BJ (cell line): ENCODE measurements at regions not wholly inside any gene's neighbourhood (a gene's known extent, or its start where the extent isn't known, plus 50 kb on each side); places are given as distances from the start of the nearest gene placed in this dataset.
A peak's percentile ranks its signal among the peaks of the same experiment; 100 is the strongest.

Experiments used
- CTCF ChIA-PET: fragments of 350-600 bp; formaldehyde crosslinking; extraction: SDS; loops from one replicate; lab custom pipeline; 2021; ENCODE audit warnings: antibody characterized with exemption, inconsistent platforms; lab: Yijun Ruan, JAX
- POLR2A ChIA-PET: fragments of 300-600 bp; sonication (Branson Sonifier 250); formaldehyde crosslinking; extraction: SDS; loops from one replicate; lab custom pipeline; 2021; ENCODE audit warnings: antibody characterized with exemption; lab: Charles Lee
- DNase-seq: peaks from one replicate; pipeline ENCODE4 v3.0.0-alpha.2; 2011; ENCODE audit warnings: low read depth
- H3K27me3 ChIP-seq: 2 replicates; pipeline ENCODE4 v1.6.0; 2011; ENCODE audit warnings: low read length; ENCODE audit not compliant: control insufficient read depth, insufficient read depth
- H3K36me3 ChIP-seq: 2 replicates; pipeline ENCODE4 v1.5.1; 2011; ENCODE audit warnings: low read length; ENCODE audit not compliant: control insufficient read depth, insufficient read depth
- H3K4me3 ChIP-seq: 2 replicates; pipeline ENCODE4 v1.5.1; 2011; ENCODE audit warnings: low read depth, mild to moderate bottlenecking, control low read depth, low read length
- TF ChIP-seq, protein P1 (sequence below): IDR thresholded peaks from 2 replicates; pipeline ENCODE4 v1.5.1; 2011; ENCODE audit warnings: low read depth, mild to moderate bottlenecking, control low read depth, inconsistent platforms, low read length, moderate library complexity; ENCODE audit not compliant: insufficient read depth

DNA sequence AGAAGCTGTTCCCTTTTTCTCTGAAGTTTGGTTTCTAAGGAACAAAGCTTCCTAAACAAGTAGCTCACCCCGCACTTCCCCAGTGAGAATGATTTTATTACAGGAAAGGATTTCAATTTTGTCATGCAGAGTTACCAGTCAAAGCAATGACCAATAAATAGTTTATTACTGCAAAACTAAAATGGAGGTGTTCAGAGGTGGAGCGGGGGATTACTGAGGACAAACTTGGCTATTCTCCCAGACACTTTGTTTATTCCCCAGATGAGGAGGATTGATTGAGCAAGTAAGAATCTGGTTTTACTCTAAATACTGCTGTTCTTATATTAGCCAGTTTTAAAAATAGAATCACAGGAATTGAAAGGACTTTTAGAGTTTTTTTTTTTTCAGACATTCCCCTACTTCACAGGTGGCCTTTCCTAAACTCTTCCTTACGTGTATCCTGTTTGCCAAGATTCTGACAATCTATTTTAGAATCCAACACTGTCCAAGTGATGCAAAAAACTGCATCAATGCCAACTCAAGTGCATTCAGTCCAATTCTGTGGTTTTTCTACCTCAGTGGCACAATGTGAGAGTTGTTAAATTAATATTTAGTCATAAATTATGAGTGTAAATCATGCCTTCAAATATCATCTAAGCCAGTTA lies 136.1 kb downstream of the TNFSF18 start:
- TF ChIP-seq, protein P1, sequence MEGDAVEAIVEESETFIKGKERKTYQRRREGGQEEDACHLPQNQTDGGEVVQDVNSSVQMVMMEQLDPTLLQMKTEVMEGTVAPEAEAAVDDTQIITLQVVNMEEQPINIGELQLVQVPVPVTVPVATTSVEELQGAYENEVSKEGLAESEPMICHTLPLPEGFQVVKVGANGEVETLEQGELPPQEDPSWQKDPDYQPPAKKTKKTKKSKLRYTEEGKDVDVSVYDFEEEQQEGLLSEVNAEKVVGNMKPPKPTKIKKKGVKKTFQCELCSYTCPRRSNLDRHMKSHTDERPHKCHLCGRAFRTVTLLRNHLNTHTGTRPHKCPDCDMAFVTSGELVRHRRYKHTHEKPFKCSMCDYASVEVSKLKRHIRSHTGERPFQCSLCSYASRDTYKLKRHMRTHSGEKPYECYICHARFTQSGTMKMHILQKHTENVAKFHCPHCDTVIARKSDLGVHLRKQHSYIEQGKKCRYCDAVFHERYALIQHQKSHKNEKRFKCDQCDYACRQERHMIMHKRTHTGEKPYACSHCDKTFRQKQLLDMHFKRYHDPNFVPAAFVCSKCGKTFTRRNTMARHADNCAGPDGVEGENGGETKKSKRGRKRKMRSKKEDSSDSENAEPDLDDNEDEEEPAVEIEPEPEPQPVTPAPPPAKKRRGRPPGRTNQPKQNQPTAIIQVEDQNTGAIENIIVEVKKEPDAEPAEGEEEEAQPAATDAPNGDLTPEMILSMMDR = no peak
- CTCF ChIA-PET = no interaction called here
- Histone ChIP-seq H3K4me3 (no peak overlapping the region), H3K27me3 (no peaks in the 10 kb centered on the region), H3K36me3 (no peaks in the 10 kb centered on the region)
- DNase-seq = peak; percentile 97
- POLR2A ChIA-PET = interaction anchor here (0.6 to 1.2 kb wide), 5 partner anchors 10 to 88 kb away, joined by 3 to 5 read pairs (median 4); no protein-coding TSS in a partner anchor

GRCh38 chr1:172915271-172915670 lies 135.5 kb downstream of the TNFSF18 start:
- CTCF ChIA-PET = no interaction called here
- POLR2A ChIA-PET = interaction anchor here (1.0 kb wide), 1 partner anchor 54 kb away, joined by 3 read pairs; no protein-coding TSS in a partner anchor
- TF ChIP-seq, protein P1 = no peak
- Histone ChIP-seq H3K36me3 (no peaks in the 10 kb centered on the region), H3K4me3 (no peak overlapping the region), H3K27me3 (no peaks in the 10 kb centered on the region)
- no peak for DNase-seq

DNA sequence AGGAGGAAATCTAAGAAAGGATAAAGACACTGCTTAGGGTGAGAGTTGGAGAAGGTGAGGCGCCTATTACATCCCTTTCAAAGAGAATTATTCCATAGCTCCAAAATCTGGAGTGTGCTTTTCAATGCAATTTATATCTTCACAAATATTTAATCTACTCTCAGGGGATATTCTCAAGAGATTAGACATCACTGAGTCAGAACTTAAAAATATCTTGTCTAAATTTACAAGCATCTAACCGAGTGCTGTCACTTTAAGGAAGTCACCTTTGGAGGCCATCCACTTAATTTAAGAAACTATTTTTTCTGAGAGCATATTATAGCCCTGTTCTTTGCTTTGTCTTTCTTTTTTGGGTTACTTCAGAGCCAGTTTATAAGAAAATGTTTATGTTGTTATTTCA lies 134.6 kb downstream of the TNFSF18 start:
- Histone ChIP-seq H3K27me3 (no peaks in the 10 kb centered on the region), H3K4me3 (no peak overlapping the region), H3K36me3 (no peaks in the 10 kb centered on the region)
- CTCF ChIA-PET = no interaction called here
- no peak for DNase-seq
- TF ChIP-seq, protein P1 = no peak
- POLR2A ChIA-PET = no interaction called here

DNA sequence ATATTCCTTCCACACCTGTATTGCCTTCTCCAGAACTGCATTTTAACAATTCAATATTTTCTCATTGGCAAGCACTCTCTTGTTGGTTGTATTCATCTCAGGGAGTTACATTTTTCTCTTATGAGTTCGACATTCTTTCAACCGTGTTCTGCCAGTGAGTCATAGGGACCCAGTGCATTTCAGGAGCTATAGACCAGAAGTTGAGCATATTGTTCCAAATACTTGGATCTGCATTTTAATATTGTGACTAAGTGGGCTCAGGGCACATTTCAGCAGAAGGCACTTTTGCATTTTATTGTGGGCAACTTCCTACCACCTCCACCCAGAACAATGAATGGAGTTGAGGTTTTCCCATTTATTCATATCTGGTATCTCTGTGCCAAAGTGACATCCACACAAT lies 132.8 kb downstream of the TNFSF18 start:
- CTCF ChIA-PET = interaction anchor here (0.6 to 2.0 kb wide), 5 partner anchors 46 to 285 kb away, joined by 3 to 4 read pairs (median 4); no protein-coding TSS in a partner anchor
- no peaks in the 10 kb centered on the region for H3K36me3 ChIP-seq
- peak; percentile 93 for DNase-seq
- no peak overlapping the region for H3K4me3 ChIP-seq
- TF ChIP-seq, protein P1 = no peak
- H3K27me3 ChIP-seq = no peaks in the 10 kb centered on the region
- POLR2A ChIA-PET = interaction anchor here (0.5 to 1.0 kb wide), 6 partner anchors 8 to 349 kb away, joined by 3 to 5 read pairs (median 4); no protein-coding TSS in a partner anchor

DNA sequence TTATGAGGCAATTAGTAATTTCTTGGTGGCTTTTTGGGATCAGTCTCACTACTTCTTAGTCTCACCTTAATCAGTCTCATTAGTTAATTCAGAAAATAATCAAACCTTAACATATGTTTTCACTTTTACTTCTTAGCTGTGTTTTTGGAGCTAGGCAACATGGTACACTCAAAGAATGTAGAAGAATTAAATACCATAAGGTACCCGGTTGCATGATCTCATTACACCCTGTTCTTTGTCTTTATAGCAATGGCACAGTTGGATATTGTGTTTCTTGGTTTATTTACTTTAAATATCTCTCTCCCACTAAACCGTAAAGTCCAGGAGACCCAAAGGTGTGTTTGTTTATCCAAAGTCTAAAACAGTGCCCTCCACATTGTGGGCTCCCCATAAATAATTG lies 132.3 kb downstream of the TNFSF18 start:
- TF ChIP-seq, protein P1 = no peak
- H3K27me3 ChIP-seq = no peaks in the 10 kb centered on the region
- DNase-seq = no peak
- no peak overlapping the region for H3K4me3 ChIP-seq
- ChIA-PET POLR2A (interaction anchor here (1.0 kb wide), 2 partner anchors 9 to 13 kb away, joined by 3 to 5 read pairs; no protein-coding TSS in a partner anchor), CTCF (interaction anchor here (0.6 to 2.0 kb wide), 3 partner anchors 45 to 75 kb away, joined by 3 to 4 read pairs (median 4); no protein-coding TSS in a partner anchor)
- no peaks in the 10 kb centered on the region for H3K36me3 ChIP-seq
